ENCODE measurements at regions not wholly inside any gene's neighbourhood (a gene's known extent, or its start where the extent isn't known, plus 50 kb on each side); places are given as distances from the start of the nearest gene placed in this dataset.
"Not testable (repeated sequence)": the region's sequence is repeated elsewhere in the genome, so short reads cannot be mapped to it uniquely, and the experiment has no call there.

DNA sequence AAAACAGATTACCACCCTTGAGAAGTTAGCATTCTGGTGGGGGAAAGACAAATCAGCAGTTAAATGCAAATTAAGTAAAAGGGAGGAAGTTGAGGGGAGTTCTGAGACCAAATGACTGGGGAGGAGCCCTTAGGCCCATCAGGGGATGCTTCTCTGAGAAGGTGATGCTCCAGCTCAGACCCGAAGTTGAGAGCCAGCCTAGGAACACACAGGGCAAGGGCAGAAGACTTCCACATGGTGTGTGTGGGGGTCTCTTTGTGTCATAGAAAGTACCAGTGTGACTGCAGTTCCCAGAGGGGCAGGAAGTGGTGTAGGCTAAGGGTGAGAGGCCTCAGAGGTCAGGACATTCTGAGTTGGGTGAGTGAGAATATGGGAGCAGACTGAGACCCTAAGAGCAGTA is 137.3 kb downstream of the KLRB1 start:
- not testable (repeated sequence) for TF ChIP-seq CTCF (IDR thresholded peaks at IDR 0.05); POLR2A (IDR thresholded peaks at IDR 0.05; ENCODE audit: low read length); POLR2AphosphoS2 (conservative IDR thresholded peaks at IDR 0.05; ENCODE audit: low read length)

All from A549 (cell line).